B cell (primary cell): ENCODE measurements at regions not wholly inside any gene's neighbourhood (a gene's known extent, or its start where the extent isn't known, plus 50 kb on each side); places are given as distances from the start of the nearest gene placed in this dataset.

Source experiments
- ATAC-seq: fragments of 200-7000 bp; cut with Tn5 transposase; one replicate; pipeline ENCODE4 v1.10.0; 2021; ENCODE audit warnings: low read depth, mild to moderate bottlenecking, moderate number of reproducible peaks, moderate library complexity
- CTCF ChIA-PET: fragments of 350-600 bp; sonication (Branson Sonifier 250); formaldehyde crosslinking; loops from one replicate; lab custom pipeline; 2021; ENCODE audit warnings: antibody characterized with exemption, inconsistent platforms; lab: Charles Lee
- POLR2A ChIA-PET: fragments of 350-600 bp; sonication (Branson Sonifier 250); formaldehyde crosslinking; loops from one replicate; lab custom pipeline; 2021; ENCODE audit warnings: antibody characterized with exemption; lab: Charles Lee
- DNase-seq: peaks from one replicate; pipeline ENCODE4 v3.0.0; 2013
- H2AFZ ChIP-seq: 2 replicates; pipeline ENCODE4 v1.6.1; 2012; ENCODE audit warnings: mild to moderate bottlenecking, low read depth, low read length; ENCODE audit not compliant: insufficient read depth, poor library complexity, severe bottlenecking
- H3K27ac ChIP-seq, 2 donors: 1 replicate in 1 of 2; 2 replicates in 1 of 2; pipeline ENCODE4 v1.5.1; 2012 to 2013; ENCODE audit warnings: low read length in 2 of 2, mild to moderate bottlenecking in 2 of 2, moderate library complexity in 1 of 2
- H3K27me3 ChIP-seq, 4 experiments: fragments of 200-600 bp in 1 of 4; sonication (generic) in 1 of 4; replicated peaks in 1 of 4; 1 replicate in 2 of 4; 2 replicates in 2 of 4; pipeline versions ENCODE4 v1.6.1 to v1.7.0; 2013 to 2016; ENCODE audit warnings: low read length in 3 of 4, mild to moderate bottlenecking in 2 of 4, mixed read lengths in 1 of 4, moderate library complexity in 1 of 4; ENCODE audit not compliant: insufficient read depth in 4 of 4, control insufficient read depth in 3 of 4; ENCODE audit errors: control extremely low read depth in 1 of 4
- H3K36me3 ChIP-seq, 2 experiments: replicated peaks in 1 of 2; 1 replicate in 1 of 2; 2 replicates in 1 of 2; pipeline versions ENCODE4 v1.6.1 to v1.7.1; 2013; ENCODE audit warnings: low read length in 1 of 2; ENCODE audit not compliant: insufficient read depth in 2 of 2, control insufficient read depth in 1 of 2; ENCODE audit errors: control extremely low read depth in 1 of 2, extremely low read depth in 1 of 2
- H3K4me1 ChIP-seq, 2 donors: fragments of 200-600 bp in 1 of 2; sonication (generic) in 1 of 2; 1 replicate in 1 of 2; 2 replicates in 1 of 2; pipeline versions ENCODE4 v1.5.1 to v1.6.1; 2013 to 2017; ENCODE audit warnings: low read length in 2 of 2; ENCODE audit not compliant: control insufficient read depth in 2 of 2, insufficient read depth in 2 of 2
- H3K4me2 ChIP-seq: replicated peaks from 2 replicates; pipeline ENCODE3; 2012; ENCODE audit warnings: mild to moderate bottlenecking, low read depth, low read length; ENCODE audit not compliant: poor library complexity, severe bottlenecking
- H3K4me3 ChIP-seq, 5 experiments: fragments of 200-600 bp in 1 of 5; sonication (generic) in 1 of 5; 1 replicate in 3 of 5; 2 replicates in 2 of 5; pipeline versions ENCODE4 v1.5.1 to v1.7.0; 2011 to 2016; ENCODE audit warnings: low read length in 4 of 5, mild to moderate bottlenecking in 4 of 5, low read depth in 2 of 5, control low read depth in 1 of 5, moderate library complexity in 1 of 5; ENCODE audit not compliant: insufficient read depth in 1 of 5; ENCODE audit errors: control extremely low read depth in 1 of 5, extremely low read depth in 1 of 5
- H3K79me2 ChIP-seq: fragments of 200-600 bp; sonication (generic); one replicate; pipeline ENCODE4 v1.6.0; 2016; ENCODE audit warnings: low read length; ENCODE audit not compliant: control insufficient read depth, insufficient read depth
- H3K9ac ChIP-seq: fragments of 200-600 bp; sonication (generic); 2 replicates; pipeline ENCODE4 v1.6.1; 2017; ENCODE audit warnings: mild to moderate bottlenecking, low read length, moderate library complexity
- H3K9me3 ChIP-seq, 3 donors: one replicate each; pipeline versions ENCODE4 v1.6.1 to v1.7.1; 2013; ENCODE audit warnings: low read length in 2 of 3; ENCODE audit not compliant: control insufficient read depth in 2 of 3, insufficient read depth in 1 of 3; ENCODE audit errors: control extremely low read depth in 1 of 3
- H4K20me1 ChIP-seq: 2 replicates; pipeline ENCODE4 v1.6.0; 2012; ENCODE audit warnings: mild to moderate bottlenecking, low read length; ENCODE audit not compliant: insufficient read depth, control insufficient read depth, poor library complexity, severe bottlenecking
- H3K27ac Mint-ChIP-seq: one replicate; pipeline ENCODE4 v1.8.0; 2021; ENCODE audit warnings: mixed read lengths
- H3K27me3 Mint-ChIP-seq: one replicate; pipeline ENCODE4 v1.8.0; 2021; ENCODE audit warnings: mixed read lengths
- H3K4me1 Mint-ChIP-seq: one replicate; pipeline ENCODE4 v1.8.0; 2021; ENCODE audit warnings: mixed read lengths
- H3K4me3 Mint-ChIP-seq: one replicate; pipeline ENCODE4 v1.8.0; 2021; ENCODE audit warnings: mixed read lengths
- H3K9me3 Mint-ChIP-seq: one replicate; pipeline ENCODE4 v1.8.0; 2022; ENCODE audit warnings: mixed read lengths; ENCODE audit not compliant: insufficient read depth
- EZH2 ChIP-seq: IDR thresholded peaks from 2 replicates; pipeline ENCODE4 v1.6.1; 2012; ENCODE audit warnings: borderline replicate concordance, low read depth, mild to moderate bottlenecking, moderate library complexity, low read length; ENCODE audit not compliant: insufficient read depth, poor library complexity, severe bottlenecking
- WGBS: methylation state at CpG from one replicate; pipeline ENCODE4 v1.1.5; 2013; ENCODE audit warnings: missing lambda C conversion rate; ENCODE audit not compliant: insufficient coverage; 5-methylcytosine and 5-hydroxymethylcytosine counted together
- intact Hi-C: fragments of 100-400 bp; cut with micrococcal nuclease; formaldehyde crosslinking; loops from one replicate; pipeline ENCODE4 v1.10.0; 2022
- TF ChIP-seq, protein P1 (sequence below): fragments of 200-600 bp; IDR thresholded peaks from one replicate; pipeline ENCODE4 v1.8.0; 2022; ENCODE audit warnings: antibody characterized with exemption, mild to moderate bottlenecking

DNA sequence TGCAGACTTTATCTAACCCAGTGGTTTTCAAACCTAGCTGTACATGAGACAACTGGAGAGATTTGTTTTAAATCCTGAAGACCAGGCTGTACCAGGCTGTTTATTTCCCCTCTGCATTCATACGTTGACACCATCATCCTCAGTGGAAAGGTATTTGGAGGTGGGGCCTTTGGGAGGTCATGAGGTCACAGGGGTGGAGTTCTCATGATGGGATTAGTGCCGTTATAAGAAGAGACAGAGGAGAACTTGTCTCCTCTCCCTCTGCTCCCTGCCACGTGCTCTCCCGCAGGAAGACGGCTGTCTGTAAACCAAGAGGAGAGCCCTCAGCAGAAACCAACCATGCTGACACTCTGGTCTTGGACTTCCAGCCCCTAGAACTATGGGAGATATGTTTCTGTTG, 165.4 kb downstream of the ADSS2 start:
- DNase-seq = no peak
- Histone ChIP-seq H3K79me2 (no peaks in the 10 kb centered on the region), H3K4me1 (no peaks in the 10 kb centered on the region), H4K20me1 (no peaks in the 10 kb centered on the region), H3K27ac (no peak overlapping the region), H2AFZ (no peak overlapping the region), H3K36me3 (no peaks in the 10 kb centered on the region), H3K9ac (no peak overlapping the region), H3K4me3 (no peak overlapping the region), H3K9me3 (peaks cover 0 to 7% (median 6%) of the 10 kb centered on the region in 3 donors), H3K27me3 (no peaks in the 10 kb centered on the region), H3K4me2 (no peak overlapping the region)
- no peak for ATAC-seq
- WGBS = 100% methylated on average over 1 of the region's 5 CpGs
- H3K27me3 Mint-ChIP-seq = peaks cover 4% of the 10 kb centered on the region
- H3K9me3 Mint-ChIP-seq = peaks cover 5% of the 10 kb centered on the region
- intact Hi-C loops = no loop called here
- H3K4me1 Mint-ChIP-seq = no peaks in the 10 kb centered on the region
- POLR2A ChIA-PET = no interaction called here
- CTCF ChIA-PET = no interaction called here
- no peak overlapping the region for H3K27ac Mint-ChIP-seq
- TF ChIP-seq EZH2 = no peak
- TF ChIP-seq, protein P1, sequence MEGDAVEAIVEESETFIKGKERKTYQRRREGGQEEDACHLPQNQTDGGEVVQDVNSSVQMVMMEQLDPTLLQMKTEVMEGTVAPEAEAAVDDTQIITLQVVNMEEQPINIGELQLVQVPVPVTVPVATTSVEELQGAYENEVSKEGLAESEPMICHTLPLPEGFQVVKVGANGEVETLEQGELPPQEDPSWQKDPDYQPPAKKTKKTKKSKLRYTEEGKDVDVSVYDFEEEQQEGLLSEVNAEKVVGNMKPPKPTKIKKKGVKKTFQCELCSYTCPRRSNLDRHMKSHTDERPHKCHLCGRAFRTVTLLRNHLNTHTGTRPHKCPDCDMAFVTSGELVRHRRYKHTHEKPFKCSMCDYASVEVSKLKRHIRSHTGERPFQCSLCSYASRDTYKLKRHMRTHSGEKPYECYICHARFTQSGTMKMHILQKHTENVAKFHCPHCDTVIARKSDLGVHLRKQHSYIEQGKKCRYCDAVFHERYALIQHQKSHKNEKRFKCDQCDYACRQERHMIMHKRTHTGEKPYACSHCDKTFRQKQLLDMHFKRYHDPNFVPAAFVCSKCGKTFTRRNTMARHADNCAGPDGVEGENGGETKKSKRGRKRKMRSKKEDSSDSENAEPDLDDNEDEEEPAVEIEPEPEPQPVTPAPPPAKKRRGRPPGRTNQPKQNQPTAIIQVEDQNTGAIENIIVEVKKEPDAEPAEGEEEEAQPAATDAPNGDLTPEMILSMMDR = no peak
- H3K4me3 Mint-ChIP-seq = no peak overlapping the region

DNA sequence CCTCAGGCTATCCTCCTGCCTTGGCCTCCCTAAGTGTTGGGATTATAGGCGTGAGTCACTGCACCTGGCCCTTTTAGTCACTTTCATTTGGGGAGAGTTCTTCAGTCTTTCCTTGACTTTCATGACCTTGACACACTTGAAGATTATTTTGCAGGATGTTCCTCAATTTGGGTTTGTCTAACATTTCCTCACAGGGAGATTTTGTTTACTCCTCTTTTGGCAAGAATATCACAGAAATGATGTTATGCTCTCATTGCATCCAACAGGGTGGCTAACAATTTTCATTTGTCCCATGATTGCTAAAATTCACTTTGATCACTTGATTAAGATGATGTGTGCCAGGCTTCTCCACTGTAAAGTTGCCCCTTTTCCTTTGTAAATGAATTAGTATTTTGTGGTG, 164.0 kb downstream of the ADSS2 start:
- Histone ChIP-seq H3K27ac (no peak overlapping the region), H3K9me3 (peaks cover 0 to 7% (median 6%) of the 10 kb centered on the region in 3 donors), H3K9ac (no peak overlapping the region), H3K4me3 (no peak overlapping the region), H3K4me1 (no peaks in the 10 kb centered on the region), H4K20me1 (no peaks in the 10 kb centered on the region), H3K79me2 (no peaks in the 10 kb centered on the region), H2AFZ (no peak overlapping the region), H3K36me3 (no peaks in the 10 kb centered on the region), H3K27me3 (no peaks in the 10 kb centered on the region), H3K4me2 (no peak overlapping the region)
- peaks cover 5% of the 10 kb centered on the region for H3K9me3 Mint-ChIP-seq
- H3K27me3 Mint-ChIP-seq = peaks cover 3% of the 10 kb centered on the region
- TF ChIP-seq, protein P1 = no peak
- TF ChIP-seq EZH2 = no peak
- DNase-seq = no peak
- no peak for ATAC-seq
- H3K4me1 Mint-ChIP-seq = no peaks in the 10 kb centered on the region
- H3K27ac Mint-ChIP-seq = no peak overlapping the region
- ChIA-PET CTCF (interaction anchor here (1.9 kb wide), 1 partner anchor 12 kb away, joined by 12 read pairs; no protein-coding TSS in a partner anchor), POLR2A (no interaction called here)
- WGBS = 100% methylated on average over 1 of the region's 1 CpG
- no peak overlapping the region for H3K4me3 Mint-ChIP-seq
- intact Hi-C loops = no loop called here
